Left renal pelvis (tissue), 4 donors: ENCODE measurements at regions not wholly inside any gene's neighbourhood (a gene's known extent, or its start where the extent isn't known, plus 50 kb on each side); places are given as distances from the start of the nearest gene placed in this dataset.
"Not testable (repeated sequence)": the region's sequence is repeated elsewhere in the genome, so short reads cannot be mapped to it uniquely, and the experiment has no call there.

Source experiments
- DNase-seq, 4 donors: peaks; one replicate each; pipeline ENCODE4 v3.0.0-alpha.2; 2013; ENCODE audit warnings: low read depth in 4 of 4, low spot score in 3 of 4

DNA sequence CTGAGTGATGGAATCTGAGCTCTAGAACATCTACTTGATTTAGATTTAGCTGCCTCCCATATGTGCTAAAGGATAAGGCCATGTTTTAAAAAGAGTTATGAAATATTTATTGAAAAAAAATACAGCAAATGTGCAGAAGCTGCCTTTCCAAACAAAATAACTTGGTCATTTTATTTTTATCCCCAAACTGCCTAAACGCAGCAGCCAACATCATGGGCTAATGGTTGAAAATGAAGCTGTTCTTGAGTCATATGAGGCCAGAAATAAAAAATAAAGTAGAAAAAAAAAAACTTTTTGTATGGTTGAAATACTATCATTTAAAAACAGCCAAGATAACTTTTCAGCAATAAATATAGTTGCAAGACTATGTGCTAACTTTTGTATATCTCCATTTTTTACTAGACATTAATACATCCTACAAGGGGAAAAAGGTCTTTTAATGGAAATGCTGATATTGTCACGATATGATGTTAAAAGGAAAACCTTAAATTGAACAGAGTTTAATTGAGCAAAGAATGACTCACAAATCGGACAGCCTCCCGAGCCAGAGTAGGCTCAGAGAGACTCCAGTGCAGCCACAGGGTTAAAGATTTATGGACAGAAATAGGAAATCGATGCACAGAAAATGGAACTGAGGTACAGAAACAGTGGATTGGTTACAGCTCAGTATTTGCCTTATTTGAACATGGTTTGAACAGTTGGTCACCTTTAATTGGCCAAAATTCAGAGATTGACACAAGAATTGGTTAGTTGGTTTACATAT lies 305.8 kb downstream of the MDFIC start:
- no peak for DNase-seq

DNA sequence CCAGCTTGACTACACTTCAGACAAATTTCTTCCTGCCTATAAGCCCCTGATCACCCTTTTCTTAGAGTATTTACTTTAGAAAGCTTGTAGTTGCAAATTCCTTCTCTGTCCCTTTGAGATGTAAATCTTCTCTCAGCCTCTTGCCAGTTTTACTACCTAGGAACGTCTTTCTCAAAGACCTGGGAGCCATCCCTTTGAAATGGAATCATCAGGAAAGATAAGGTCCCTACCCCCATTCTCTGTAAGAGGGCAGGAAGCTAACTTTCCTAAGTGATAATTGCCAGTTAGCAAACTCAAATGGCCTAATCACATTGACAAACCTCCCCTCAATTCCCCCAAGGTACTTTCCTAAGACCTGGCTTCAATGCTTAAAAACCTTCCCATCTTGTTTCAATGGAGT lies 304.5 kb downstream of the MDFIC start:
- DNase-seq = no peak

DNA sequence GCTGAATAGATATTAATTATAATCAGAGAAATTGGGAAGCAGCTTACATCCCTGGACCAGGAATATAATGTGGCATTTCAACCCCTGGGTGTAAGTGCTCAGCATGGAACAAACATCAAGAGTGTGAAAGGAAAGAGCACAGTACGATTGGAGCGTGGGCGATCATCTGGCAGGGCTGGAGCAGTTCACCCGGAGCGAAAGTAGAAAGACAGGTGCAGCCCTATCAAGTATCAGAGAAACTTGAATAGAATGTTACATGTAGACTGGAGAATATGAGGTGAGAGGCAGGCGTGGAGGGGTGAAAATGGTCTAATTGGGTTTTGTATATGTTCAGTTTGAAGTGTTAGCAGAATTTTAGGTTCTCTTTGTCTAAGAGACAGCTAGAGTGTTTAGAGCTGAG lies 303.0 kb downstream of the MDFIC start:
- DNase-seq = no peak

DNA sequence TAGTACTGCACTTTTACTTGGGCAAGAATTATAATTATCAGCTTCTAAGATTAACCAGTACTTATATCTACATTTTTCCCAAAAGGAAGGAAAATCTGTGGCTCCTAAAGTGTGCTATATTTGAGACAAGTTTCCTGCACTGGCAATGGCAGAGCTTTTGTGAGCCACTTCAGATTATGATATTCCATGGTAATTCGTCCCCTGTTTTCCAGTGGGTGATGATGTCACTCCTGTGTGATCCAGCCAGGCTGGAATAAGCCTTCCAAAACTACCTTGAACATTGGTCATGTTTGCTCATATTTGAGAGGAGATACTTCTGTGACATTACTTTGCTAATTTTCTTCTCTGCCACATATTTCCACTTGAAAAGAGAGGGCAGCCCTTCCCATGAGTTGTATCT lies 302.1 kb downstream of the MDFIC start:
- DNase-seq = no peak

DNA sequence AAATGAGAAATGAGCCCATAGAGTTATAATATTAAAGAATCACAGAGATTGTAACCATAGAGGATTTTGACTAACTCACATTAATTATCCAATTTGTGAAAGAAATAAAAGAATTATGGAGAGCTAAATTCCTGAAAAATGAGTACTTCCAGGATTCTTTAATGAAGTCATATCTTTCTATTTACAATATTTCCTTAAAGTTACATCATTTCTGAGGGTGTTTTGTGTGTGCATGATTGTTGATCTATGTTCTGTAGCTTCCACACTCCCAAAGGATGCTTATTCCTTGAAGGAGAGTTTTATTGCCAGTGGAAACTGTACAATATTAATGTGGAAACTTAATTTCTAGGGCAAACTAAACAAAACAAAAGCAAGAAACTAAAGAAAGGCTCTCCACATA lies 299.6 kb downstream of the MDFIC start:
- no peak for DNase-seq

DNA sequence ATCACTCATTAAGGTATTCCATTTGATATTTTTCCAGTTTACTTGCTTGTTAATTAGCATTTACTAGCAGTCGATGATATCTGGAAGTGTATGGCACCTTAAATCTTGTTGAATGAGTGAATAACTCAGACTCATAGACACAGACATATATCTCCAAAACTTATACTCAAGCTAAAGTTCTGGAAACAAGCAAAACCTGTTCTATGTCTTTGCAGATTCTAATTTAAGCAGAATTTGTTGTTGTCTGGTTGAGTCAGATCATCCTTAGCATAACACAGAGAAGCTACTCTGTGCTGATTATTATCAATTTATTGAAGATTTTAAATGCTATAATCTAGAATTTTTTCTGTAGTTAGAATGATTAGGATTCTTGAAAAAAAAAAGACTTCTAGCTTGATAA lies 296.2 kb downstream of the MDFIC start:
- DNase-seq = no peak

DNA sequence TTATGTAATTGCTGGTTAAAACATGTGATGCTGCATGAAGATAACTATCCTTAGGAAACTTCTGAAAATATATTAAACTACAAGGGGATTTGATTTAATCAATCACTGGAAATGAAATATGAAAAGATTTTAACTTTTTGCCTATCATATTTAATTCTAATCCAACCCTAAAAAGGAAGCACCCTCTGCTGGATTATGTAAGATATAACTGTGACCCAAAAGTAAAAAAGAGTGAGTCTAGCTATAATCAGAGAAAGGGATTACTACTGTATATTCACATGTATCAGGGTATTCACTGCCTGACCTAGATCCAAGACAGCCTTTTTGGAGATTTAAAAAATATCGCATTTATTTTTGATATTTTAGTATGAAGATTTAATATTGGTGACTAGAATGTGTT lies 295.5 kb downstream of the MDFIC start:
- DNase-seq = no peak

DNA sequence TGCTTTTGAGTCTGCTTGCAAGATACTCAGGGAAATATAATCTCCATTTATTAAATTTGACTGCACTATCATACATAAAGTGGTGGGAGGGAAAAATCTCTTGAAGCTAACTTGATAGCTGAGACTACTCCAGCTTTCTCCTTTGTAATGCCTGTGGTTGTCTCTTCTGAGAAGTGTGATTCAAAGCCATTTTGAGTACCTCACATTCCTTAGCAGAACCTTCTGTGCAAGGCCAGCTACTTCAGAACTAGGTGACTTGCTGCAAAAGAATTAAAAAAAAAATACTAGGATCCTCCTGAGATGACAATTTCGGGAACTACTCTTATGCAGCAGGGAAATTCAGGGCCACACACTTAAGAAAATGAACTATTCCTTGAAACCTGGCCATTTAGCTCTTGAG lies 294.8 kb downstream of the MDFIC start:
- DNase-seq = no peak

DNA sequence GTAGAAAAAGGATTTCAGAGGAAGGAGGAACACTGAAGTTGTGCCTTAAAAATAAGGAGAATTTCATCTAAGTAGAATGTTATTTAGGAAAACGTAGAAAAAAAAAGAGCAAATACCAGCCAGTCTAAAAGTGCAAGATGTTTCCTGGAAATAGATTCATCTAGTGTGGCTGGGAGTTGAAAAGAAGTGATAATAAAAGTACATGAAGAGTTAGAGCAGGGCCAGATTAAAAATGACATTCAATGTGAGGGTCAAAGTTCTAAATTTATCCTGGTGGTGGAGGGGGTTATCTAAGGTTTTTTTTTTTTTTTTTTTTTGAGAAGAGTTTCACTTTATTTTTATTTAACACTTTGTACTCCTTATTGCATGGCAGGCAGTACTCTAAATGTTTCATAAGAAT lies 289.3 kb downstream of the MDFIC start:
- DNase-seq = no peak

DNA sequence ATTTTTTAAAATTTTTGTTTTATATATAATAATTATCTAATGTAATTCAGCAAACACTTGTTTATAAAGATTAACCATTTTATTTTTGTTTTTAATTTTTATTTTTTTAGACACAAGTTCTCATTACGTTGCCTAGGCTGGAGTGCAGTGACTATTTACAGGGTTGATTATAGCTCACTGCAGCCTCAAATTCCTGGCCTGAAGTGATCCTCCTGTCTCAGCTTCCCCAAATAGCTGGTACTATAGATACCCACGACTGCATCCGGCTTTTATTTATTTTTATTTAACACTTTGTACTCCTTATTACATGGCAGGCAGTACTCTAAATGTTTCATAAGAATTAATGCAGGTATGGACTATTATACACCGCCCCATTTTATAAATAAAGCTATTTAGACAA lies 288.7 kb downstream of the MDFIC start:
- DNase-seq = no peak

DNA sequence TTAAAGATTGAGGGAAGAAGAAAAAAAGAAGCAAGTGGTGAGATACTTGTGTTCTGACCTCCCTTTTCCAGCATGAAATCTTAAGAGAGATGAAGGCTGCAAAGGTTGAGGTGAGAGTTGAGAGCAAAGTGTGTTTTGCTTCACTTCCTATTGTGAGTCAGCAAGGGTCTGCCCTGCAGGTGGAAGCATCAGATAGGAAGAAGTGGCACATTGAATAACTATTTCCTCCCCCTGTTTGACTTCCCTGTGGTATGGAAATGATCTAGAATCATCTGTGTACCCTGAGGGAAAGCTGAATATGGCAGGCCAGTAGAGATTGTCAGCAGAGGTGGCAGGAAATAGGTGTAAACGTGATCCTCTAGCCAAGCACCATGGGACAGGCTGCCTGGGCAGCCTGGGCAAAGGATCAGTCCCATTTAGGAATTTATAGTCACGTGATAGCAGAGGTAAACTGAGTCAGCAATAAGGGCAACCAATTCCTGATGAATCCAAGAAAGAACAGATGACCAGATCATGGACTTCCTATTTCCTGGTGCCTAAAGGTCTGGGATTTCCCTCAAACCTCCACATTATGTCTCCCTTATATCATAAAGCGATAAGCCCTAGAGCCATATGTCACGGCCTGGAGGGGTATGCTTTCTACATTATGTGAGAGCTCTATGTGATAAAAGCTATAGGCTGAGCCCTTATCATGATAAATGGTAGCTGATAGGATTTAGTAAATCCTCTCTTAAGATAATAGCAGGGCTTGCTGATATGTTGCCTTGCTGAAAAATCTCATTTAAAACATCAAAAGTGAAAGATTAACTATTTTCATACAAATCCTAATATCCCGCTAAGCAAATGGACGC lies 287.0 kb downstream of the MDFIC start:
- no peak for DNase-seq

DNA sequence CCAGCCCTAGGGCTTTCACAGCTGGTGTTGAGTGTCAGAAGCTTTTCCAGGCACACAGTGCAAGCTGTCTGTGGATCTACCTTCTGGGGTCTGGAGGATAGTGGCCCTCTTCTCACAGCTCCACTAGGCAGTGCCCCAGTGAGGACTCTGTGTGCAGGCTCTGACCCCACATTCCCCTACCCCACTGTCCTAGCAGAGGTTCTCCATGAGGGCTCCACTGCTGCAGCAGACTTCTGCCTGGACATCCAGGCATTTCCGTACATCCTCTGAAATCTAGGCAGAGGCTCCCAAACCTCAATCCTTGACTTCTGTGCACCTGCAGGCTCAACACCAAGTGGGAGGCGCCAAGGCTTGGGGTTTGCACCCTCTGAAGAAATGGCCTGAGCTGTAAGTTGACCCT lies 284.5 kb downstream of the MDFIC start:
- not testable (repeated sequence) for DNase-seq

DNA sequence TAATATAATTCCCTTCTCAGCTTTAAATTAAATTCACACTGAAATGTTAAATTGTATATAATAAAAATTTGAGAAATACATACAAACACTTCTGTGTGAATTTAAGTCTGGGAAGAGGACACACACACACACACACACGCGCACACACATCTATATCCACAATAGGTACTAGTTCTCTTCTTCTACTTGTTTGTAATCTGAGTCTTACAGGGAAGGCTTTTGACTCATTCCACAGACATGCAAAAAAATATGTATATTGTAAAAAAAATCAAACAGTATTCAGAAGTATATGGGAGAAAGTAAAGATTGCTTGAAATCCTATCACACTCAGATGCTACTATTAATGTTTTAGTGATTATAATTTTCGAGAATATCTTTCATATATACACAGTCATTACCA lies 276.2 kb downstream of the MDFIC start:
- DNase-seq = no peak

DNA sequence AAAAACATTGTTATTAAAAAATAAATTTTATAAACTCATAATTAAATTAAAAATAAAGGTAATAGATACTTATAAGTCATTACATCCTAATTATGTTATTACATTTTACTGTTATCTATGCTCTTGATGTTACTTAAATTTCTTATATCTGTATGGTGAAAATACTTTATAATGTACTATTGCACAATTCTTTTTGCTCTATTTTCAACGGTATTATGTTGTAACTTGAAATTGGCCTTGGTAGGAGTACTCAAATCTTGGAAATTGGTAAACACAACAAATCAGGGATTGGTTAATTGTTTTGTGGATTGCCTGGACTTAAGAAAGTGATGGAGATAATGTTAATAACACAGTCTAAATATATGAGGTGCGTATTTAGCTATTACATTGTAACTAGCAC lies 273.3 kb downstream of the MDFIC start:
- no peak for DNase-seq

DNA sequence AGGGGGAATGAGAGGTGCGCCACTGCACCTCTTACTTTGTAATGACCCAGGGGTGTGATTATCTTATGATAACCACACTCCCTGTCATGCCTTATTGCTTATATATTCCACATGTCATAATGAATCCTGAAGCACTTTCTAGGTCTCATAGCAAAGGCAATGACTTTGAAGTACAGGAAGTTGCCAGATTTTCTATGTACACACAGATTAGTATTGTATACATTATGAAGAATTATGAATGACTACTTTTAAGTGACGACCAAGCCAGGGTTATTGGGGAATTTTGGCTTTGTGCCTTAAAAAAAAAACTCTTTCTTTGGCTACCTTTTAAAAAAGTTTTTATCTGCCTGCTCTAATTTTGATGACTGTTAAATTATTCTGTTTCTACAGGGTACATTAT lies 269.6 kb downstream of the MDFIC start:
- no peak for DNase-seq

DNA sequence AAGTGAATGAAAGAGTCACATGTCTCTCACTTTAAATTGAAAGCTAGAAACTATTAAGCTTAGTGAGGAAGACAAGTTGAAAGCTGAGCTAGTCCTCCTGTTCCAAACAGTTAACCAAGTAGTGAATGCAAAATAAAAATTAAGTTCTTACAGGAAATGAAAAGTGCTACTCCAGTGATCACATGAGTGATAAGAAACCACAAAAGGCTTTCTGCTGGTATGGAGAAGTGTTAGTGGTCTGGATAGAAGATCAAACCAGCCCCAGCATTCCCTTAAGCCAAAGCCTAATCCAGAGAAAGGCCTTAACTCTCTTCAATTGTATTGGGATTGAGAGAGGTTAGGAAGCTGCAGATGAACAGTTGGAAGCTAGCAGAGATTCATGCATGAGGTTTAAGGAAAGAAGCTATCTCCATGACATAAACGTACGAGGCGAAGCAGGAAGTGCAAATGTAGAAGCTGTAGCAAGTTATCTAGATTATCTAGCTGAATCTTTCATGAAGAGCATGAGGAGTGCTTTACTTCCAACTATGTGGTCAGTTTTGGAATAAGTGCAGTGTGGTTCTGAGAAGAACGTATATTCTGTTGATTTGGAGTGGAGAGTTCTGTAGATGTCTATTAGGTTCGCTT lies 261.6 kb downstream of the MDFIC start:
- no peak for DNase-seq

DNA sequence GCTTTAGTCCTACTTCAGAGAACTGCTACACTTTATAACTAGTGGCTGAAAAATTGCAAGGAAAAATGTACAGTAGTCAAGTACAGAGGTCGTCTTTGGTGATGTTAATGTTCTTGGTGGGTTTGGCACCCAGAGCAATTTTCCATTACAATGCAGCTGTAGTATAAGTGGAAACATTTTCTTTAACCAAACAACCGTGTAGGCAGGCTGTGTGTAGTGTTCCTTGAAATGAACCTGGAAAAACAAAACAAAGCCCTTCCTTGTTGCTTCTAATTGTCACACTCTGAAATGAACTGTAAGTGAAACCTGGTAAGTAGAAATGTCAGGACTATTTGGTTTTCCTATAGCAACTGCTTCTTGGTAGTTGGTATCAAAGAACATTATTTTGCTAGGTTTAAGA lies 256.9 kb downstream of the MDFIC start:
- peak in 3 of 4 donors; percentile 6 to 10 (median 9) for DNase-seq

DNA sequence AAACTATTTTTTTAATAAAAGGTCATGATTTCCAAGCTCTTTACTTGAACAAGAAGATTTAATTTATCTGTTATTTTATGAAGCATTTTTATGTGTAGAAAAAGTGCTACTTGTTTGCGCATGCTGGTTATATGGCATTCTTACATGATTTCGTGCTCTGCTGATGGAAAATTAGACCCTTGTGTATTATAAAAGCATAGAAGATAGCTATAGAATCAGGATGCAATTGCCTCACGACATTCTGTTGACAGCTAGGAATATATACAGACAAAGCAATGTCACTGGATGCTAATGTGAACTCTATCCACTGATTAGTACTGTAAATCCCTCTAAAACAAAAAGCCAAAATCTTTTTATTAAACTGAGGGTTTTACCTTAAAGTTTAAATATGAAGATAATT lies 255.9 kb downstream of the MDFIC start:
- no peak for DNase-seq

DNA sequence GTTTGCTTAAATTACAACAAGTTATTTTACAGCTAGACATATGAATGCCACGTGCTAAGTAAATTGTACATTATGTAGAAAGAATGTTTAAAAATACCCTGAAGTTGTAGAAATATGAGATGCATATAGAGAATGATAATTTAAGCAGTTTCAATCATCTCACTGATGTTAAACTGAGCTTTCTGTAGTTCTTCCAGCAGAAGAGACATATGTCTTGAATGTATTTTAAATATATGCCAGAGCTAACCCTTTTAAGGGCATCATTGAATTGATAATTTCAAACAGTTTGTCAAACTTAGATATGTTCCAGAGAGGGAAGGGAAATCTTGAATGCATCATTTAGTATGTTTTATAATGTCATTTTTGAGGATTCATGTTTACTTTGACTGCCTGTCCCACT lies 255.2 kb downstream of the MDFIC start:
- DNase-seq = no peak

DNA sequence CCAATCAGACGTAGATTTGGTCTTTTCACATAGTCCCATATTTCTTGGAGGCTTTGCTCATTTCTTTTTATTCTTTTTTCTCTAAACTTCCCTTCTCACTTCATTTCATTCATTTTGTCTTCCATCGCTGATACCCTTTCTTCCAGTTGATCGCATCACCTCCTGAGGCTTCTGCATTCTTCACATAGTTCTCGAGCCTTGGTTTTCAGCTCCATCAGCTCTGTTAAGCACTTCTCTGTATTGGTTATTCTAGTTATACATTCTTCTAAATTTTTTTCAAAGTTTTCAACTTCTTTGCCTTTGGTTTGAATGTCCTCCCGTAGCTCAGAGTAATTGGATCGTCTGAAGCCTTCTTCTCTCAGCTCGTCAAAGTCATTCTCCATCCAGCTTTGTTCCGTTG lies 250.5 kb downstream of the MDFIC start:
- DNase-seq = not testable (repeated sequence)

DNA sequence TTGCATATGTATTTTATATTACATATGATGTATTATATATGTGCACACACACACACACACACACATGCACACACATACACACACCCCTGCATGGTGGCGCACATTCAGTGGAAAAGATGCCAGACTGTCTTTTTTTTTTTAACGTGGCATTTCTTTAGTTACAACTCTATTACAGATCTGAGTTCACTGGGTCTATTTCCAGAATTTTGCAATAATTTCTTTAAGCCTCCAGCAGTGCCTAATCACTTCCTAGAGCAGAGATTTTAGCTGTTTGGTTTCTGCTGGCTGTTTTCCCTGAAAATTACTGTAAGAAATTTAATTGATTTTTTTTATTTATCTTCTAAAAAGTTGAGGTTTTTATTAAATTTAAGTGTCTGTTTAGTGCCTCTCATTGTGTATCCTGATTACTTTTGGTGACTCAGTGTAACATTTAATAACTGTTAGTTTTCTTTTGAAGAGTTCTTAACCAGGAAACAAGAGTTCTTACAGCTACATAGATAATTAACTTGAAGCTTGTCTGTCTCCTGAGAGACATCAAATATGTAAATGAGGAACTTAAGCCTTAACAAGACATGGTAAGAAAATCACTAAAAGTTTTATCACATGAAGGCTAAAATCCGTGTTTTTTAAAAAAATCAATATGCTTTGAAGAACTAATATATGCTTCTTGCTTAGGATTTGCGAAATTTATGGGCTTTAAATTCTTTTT lies 232.0 kb downstream of the MDFIC start:
- DNase-seq = no peak
